Right ventricle myocardium superior (tissue), 1 donor: ENCODE measurements at regions not wholly inside any gene's neighbourhood (a gene's known extent, or its start where the extent isn't known, plus 50 kb on each side); places are given as distances from the start of the nearest gene placed in this dataset.
"Not testable (repeated sequence)": the region's sequence is repeated elsewhere in the genome, so short reads cannot be mapped to it uniquely, and the experiment has no call there.

Source experiments
- ATAC-seq: fragments of 200-7000 bp; cut with Tn5 transposase; one replicate; pipeline ENCODE4 v1.9.1; 2020; ENCODE audit warnings: mild to moderate bottlenecking; ENCODE audit not compliant: poor library complexity
- DNase-seq: peaks from one replicate; pipeline ENCODE4 v3.0.0-alpha.2; 2020
- intact Hi-C: fragments of 100-400 bp; cut with DNase I; formaldehyde crosslinking; loops from one replicate; pipeline ENCODE4 v1.11.2; 2022
- donor health status: DM: no; HTN: yes; CAD: no; lungs with severe emphysema.

DNA sequence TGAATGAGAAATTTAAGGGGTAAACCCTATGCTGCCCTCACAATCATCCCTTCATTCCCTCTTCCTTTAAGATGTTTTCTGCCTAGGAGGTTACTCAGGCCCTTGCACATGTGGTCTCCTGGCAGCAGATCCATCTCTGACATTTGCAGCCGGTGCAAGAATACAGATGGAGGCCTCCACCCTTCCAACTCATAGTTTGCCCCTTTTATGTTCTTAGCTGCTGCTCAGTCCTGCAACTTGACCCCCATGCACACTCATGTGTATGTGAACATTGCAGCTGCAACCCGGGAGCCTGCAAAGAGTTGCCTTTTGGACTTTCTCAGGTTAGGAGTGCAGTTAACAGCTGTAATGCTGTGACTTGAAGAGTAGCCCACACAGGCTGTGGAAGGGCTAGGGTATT is 131.9 kb upstream of the SGK1 start:
- DNase-seq (no peak), ATAC-seq (no peak)
- intact Hi-C loops: no loop called here

DNA sequence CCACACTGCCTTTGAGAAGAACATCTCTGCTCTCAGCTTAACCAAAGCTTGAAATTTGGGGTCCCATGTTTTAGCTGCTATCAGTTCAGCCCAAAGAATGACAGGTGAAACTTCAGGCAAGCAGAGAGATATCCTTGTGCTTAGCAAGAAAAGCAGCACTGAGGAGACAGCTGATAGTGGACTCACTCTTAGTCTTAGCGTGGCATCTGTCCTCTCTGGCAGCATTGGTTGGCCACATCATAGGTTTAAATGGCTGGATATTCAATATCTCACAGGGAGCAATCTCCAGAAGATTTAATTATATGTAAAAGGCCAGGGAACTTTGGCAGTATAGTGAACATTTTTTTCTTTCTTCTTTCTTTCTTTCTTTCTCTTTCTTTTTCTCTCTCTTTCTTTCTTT is 131.1 kb upstream of the SGK1 start:
- intact Hi-C loops: no loop called here
- ATAC-seq (no peak), DNase-seq (no peak)

DNA sequence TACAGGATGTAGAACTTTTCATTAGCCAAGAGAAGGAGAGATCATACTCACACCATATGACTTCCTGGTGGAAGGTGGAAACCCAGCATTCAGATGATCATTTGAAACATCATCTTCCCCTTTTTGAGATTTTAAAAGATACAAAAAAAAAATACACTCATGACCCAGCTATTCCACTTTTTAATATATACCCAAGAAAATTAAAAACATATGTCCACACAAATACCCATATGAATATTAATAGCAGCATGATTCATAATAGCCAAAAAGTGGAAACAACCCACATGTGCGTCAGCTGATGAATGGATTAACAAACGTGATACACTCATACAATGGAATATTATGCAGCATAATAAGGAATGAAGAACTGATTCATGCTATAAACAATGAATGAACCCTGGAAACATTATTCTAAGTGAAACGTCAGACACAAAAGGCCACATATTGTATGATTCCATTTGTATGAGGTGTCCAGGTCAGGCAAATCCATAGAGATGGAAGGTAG is 130.0 kb upstream of the SGK1 start:
- intact Hi-C loops: no loop called here
- ATAC-seq (no peak), DNase-seq (no peak)

DNA sequence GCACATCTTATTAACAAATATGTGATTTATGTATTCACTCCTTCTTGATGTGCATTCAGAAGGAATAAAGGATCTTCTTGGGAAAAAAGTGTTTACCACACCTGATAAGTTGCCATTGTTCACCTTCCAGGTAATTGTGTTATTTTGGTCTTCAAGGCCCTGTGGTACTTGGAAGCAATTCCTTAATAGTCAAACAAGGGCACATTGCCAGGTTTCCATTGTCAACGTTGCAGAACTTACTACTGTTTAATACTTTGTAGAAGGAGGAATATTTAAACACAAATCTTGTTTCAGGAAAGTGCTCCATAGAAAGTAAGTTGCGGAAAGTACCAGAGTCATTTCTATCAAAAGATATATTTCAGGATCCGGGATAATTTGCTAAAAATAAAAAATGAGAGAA is 129.5 kb upstream of the SGK1 start:
- ATAC-seq (no peak), DNase-seq (no peak)
- intact Hi-C loops: no loop called here

DNA sequence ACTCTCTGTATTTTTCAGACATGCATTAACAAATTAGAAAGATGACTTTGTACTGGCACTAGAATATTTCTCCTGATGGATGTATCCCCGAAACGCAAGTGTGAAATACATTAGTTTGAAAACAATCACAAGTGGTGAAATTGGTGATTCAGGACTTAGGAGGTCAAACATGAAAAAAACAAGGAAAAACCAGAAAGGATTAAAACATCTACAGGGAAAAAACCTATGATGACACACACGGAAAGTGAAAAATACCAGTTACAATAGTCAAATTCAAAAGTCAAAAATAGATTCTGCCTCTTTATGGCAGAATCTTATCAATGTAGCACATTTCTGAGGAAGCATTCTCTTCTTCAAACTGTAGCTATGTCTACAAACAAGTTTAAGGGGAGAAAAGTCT is 129.0 kb upstream of the SGK1 start:
- DNase-seq: no peak
- intact Hi-C loops: no loop called here
- no peak for ATAC-seq

DNA sequence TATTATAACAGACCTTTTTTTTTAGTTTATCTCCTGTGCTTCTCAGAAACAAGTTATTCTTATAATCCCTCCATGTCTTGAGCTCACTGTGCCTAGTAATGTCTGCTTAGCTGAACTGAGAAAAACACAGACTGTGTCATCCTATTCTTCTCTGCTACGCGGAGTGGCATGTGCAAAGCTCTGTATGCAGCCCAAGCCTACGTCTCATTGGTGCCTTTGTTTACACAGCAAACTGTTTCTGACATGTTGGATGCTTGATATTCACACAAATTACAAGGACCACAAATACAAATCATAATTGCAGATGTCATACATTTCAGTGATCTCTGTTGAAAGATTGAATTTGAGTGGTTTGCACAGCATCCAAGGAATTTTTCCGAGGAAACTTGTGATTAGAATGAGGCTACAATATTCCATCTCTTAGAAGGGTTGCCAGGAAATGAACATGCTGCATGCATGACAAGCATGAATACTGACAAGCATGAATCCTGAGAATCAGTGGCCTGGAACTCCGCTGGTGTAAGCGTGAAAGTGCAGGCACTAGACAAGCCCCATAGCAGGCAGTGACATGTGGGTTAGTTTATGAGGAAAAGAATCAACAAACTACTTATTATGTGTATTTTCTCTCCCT is 128.4 kb upstream of the SGK1 start:
- intact Hi-C loops: no loop called here

DNA sequence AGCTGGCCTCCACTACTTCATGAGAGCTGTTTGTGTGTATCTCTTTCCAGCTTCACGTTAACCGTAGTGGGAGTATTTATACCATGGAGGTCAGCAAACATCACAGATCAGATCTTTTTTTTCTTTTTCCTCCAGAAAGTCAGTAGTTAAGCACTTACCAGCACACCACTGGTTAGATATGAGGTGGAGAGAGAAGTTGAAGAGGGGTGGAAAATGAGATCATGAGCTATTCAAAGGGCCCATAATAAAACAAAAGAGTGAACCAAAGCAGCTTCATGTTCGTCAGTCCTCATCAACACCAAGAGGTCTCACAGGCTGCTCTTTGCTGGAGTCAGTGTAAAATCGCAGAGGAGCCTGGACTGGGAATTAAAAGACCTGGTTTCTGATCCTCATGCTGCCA is 125.1 kb upstream of the SGK1 start:
- intact Hi-C loops: no loop called here
- no peak for DNase-seq
- ATAC-seq: no peak

More for the DNA sequence above, 128.4 kb upstream of the SGK1 start:
- ATAC-seq: no peak
- no peak for DNase-seq

DNA sequence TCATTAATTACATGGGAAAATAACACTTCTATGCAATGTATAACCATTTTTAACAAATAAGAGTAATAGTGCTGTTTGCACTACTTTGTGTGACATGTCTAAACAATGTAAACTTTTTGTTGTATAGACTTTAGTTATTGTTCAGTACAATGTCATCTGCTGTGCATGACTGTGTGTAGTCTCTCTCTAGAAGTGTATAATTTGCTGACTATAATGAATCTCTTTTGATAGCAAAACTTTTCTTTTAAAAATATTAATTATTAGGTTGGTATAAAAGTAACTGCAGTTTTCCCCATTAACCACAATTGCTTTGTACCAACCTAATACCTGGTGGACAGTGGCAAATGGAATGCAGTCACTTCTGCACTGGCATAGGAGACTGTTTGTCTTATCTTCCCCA is 124.2 kb upstream of the SGK1 start:
- no peak for ATAC-seq
- no peak for DNase-seq
- intact Hi-C loops: no loop called here

DNA sequence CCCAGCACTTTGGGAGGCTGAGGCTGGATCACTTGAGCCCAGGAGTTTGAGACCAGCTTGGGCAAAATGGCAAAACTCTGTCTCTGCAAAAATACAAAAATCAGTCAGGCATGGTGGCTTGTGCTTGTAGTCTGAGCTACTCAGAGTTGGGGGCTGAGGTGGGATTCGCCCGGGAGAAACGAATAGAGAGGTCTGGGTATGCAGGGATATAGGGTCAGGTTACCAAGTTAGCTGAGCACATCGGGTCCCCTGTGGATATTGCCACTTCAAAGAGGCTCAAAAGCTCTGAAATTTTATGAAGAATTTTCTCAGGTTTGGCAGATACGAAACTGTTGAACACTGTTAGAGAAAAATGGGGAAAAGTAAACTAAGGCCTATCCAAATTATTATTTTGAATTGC is 120.9 kb upstream of the SGK1 start:
- DNase-seq (no peak), ATAC-seq (no peak)
- intact Hi-C loops: no loop called here

DNA sequence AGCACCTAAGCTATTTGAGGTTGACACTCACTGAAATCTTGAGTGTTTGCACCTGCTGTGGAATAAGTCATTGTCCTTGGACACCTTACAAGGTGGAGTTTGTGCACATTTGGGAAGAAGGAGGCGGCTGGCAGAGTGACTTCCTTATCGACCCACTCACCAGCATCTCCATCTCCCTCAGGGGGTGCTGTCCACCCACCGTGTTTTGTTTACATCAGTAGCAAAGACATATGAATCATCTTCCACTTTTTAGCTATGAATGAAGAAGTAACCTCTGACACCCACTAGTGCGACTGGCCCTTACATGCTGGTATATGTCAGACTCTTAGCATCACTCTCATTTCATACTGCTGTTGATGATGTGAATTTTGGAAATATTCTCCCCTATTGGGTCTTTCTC is 119.5 kb upstream of the SGK1 start:
- DNase-seq (no peak), ATAC-seq (peak; percentile 41)
- intact Hi-C loops: no loop called here

DNA sequence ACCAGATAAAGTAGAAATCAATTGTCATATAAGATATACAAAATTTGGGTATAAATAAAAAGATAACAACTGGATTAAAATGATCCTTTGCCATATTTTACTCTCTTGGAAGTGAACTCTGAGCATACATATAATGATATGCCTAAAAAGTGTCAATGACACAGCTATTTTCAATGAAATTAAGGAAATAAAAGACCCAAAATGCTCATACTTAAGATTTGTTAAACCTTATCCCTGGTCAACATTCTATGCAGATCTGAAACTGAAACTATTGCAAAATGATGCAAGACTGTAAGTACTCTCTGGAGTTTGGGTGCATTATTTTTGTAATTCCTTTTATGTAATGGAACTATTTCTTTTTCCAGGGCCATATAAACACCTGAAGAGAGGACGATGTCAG is 119.0 kb upstream of the SGK1 start:
- intact Hi-C loops: no loop called here
- DNase-seq (no peak), ATAC-seq (peak; percentile 64)

DNA sequence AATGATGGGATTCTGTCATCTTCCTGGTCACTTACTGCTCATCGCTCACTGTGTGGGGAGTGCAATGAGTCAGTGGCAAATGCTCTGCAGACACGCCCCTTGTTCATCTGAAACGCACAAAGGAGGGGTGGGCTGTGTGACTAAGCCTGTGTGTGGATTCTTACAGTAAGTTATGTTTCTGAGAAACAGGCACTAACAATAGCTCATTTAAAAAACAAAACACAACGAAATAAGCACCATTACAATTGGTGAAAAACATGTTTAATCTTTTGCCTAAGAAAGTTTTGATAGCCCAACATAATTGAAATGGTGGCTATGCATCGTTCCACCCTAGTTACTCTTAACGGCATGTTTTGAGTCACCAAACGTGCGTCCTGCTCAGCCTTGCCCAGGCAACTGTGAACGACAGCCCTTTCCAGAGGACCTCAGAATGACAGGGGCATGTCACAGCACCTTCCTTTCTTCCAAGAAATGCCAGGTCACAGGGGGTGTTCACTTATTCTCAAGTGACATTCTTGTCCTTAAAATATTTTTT is 118.4 kb upstream of the SGK1 start:
- ATAC-seq (peak; percentile 64), DNase-seq (no peak)
- intact Hi-C loops: no loop called here

DNA sequence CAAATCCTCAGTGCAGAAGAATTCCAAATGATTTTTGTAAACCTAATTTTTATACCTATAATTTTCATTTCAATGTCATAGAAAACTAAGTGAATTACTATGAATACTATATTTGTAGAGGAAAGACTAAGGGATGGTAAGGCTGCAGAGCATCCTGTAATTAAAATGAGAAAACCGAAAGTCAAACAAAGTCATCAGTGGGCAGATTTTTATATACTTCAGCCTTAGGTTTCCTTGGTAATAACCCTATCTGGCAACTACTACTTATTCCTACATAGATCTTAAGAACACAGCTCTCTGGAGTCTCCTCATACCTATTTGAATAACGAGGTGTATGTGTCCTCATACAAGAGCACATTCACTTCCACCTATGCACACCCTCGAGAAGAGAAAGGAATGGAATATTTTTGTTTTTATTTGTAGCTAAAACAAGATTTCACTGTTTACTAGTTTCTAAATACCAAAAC is 117.9 kb upstream of the SGK1 start:
- intact Hi-C loops: no loop called here
- DNase-seq: no peak
- ATAC-seq: no peak

DNA sequence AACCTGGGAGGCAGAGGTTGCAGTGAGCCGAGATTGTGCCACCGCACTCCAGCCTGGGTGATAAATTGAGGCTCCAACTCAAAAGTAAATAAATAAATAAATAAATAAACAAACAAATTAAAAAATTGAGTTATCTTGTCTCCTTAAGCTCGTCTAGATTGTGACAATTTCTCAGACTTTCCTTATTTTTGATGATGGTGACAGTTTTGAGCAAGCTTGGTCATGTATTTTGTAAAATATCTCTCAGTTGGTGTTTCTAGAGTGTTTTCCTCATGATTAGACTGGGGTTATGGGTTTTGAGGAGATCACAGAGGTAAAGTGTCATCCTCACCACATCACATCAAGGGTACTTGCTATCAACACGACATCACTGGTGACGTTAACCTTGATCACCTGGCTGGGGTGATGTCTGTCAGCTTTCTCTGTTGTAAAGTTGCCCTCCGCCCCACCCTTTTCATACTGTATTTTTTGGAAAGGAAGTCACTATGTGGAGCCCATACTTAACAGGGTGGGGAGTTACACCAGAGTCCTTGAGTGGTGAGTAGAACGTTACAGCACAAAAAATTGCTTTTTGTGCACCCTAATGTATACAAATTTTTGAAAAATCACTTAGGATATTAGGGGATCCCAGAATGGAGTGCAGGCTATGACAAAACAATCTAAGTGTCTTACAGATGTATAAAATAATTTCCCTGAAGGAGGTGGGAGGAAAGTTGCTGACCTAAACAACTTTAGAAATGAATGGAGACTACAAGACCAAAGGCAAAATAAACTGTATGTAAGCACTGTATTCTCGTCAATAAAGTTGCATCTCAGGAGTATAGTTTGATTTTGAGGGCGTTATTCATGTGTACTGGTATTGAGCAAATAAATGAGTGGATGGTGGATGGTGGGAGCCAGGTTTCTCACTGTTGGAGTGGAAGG is 116.4 kb upstream of the SGK1 start:
- intact Hi-C loops: no loop called here
- DNase-seq (no peak), ATAC-seq (no peak)

DNA sequence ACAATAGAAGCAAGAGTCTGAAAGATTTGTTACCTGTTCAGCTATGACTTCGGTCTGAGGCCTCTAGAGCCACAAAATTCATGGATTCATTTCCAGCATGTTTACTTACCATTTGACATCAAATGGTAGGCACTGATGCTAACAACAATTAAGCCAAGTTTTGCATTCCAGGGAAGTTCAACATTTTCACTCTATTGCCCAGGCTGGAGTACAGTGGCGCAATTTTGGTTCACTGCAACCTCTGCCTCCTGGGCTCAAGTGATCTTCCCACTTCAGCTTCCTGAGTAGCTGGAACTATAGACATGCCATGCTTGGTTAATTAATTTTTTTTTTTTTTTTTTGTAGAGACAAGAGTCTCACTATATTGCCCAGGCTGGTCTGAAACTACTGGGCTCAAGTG is 114.1 kb upstream of the SGK1 start:
- intact Hi-C loops: no loop called here
- ATAC-seq (no peak), DNase-seq (no peak)

DNA sequence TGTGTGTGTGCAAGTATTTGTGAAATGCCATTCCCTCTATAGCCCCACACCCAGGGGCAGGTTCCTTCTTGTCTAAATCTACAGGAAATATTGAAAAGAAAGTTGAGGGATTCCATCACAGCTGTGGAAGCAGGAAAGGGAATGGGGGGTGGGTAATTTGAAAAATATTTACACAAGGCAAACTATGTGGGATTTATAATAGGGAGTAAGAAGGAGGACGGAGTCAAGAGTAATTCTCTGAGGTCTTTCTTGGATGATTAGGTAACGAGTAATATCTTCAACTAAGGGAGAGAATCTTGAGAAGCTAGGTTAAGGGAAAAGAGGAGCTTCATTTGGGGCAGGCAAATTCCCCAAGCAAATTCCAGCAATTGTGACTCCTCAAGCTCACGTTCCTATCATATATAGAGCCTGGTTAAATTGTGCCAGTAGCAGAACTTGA is 113.5 kb upstream of the SGK1 start:
- DNase-seq: no peak
- intact Hi-C loops: no loop called here
- ATAC-seq: no peak

DNA sequence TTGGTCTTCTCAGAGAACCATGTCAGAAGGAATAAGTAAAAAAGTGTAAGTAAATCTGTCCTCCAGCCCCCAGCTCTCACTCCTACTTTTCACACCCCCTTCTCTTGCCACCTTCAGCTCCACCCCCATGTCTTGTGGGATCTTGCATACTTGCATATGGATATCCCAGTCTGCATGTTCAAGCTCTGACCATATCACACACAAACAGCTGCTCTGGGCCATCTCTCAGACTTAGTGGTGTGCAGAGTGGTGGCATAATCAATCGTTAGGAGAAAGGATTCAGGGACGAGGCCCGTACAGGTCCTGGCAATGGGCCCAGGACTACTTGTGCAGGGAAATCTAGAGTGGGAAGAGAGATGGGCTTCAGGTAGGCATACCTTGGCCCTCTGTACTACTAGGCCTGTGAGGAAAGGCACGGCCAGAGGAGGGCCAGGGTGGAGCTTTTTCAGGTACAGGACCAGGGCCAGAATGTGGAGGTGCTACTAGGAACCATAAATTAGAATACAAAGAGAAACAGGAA is 112.0 kb upstream of the SGK1 start:
- no peak for ATAC-seq
- intact Hi-C loops: no loop called here
- DNase-seq: no peak

DNA sequence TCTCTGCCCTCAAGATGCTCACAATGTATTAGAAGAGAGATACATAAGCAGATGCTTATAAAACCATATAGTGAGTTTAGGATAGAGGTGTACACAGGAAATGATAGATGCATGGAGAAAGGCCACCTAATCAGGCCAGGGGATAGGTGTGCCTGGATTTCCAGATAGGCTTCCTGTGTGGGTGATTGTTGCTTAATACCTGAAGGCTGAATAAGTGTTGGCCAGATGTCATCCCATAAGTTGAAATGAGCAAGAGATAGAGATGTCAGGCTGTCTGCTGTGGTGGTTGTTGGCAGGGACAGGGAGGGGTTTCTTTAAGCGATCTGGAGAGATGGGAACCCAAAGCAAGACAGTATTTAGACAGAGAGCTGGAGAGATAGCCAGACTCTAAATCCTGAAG is 109.8 kb upstream of the SGK1 start:
- intact Hi-C loops: no loop called here
- no peak for DNase-seq
- no peak for ATAC-seq

DNA sequence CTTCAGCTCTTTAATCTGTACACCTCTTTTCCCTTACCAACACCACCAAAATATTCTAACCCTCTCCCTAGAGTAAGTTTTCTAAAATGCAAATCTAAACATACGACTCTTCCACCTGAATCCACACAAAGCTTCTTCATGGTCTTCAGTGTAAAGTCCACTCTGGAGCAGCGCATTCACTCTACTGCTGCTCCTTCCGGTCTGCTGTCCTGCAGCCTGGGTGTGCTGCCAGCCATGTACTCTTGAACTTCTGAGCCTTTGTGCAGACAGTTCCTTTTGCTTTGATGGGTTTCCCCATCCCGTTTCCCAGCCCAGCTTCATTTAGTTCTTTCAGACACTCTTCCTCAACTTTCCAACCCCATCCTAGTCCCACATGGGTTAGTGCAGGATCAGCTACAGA is 108.7 kb upstream of the SGK1 start:
- no peak for ATAC-seq
- no peak for DNase-seq
- intact Hi-C loops: no loop called here

DNA sequence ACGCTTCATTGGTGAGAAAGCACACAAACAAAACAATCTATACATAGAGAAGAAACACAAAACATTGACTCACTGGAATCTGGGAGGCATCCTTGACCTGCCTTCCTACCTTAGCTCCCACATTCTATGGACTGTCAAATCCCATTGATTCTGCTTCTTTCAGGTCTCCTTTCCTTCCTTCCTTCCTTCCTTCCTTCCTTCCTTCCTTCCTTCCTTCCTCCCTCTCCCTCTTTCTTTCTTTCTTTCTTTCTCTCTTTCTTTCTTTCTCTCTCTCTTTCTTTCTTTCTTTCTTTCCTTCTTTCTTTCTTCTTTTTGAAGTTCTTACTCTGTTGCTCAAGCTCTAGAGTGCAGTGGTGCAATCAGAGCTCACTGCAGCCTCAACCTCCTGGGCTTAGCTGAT is 108.0 kb upstream of the SGK1 start:
- ATAC-seq, intact Hi-C loops: not testable (repeated sequence)

More for the DNA sequence above, 108.0 kb upstream of the SGK1 start:
- not testable (repeated sequence) for DNase-seq
